GM19351 (cell line): ENCODE measurements at regions not wholly inside any gene's neighbourhood (a gene's known extent, or its start where the extent isn't known, plus 50 kb on each side); places are given as distances from the start of the nearest gene placed in this dataset.

Source experiments
- ATAC-seq: cut with Tn5 transposase; IDR thresholded peaks from one replicate; pipeline ENCODE4 v1.9.1; 2021; ENCODE audit warnings: mild to moderate bottlenecking, moderate library complexity; ENCODE audit not compliant: unreplicated experiment

GRCh38 chr20:6953611-6954010 lies 186.1 kb downstream of the BMP2 start:
- no peak for ATAC-seq

- no peak for ATAC-seq
Measured at GRCh38 chr20:6954219-6954618, 186.7 kb downstream of the BMP2 start.

GRCh38 chr20:6956056-6956455 lies 188.6 kb downstream of the BMP2 start:
- ATAC-seq, result no peak

GRCh38 chr20:6956574-6956973 lies 189.1 kb downstream of the BMP2 start:
- ATAC-seq, result no peak

GRCh38 chr20:6959900-6960312 lies 192.4 kb downstream of the BMP2 start:
- ATAC-seq, result no peak

GRCh38 chr20:6966721-6967120 lies 199.2 kb downstream of the BMP2 start:
- ATAC-seq, result no peak

GRCh38 chr20:6974838-6975237 lies 207.4 kb downstream of the BMP2 start:
- no peak for ATAC-seq

- no peak for ATAC-seq
Measured at GRCh38 chr20:6975311-6975710, 207.8 kb downstream of the BMP2 start.

GRCh38 chr20:6976106-6976900 lies 208.8 kb downstream of the BMP2 start:
- ATAC-seq, result no peak

- ATAC-seq, result no peak
Measured at GRCh38 chr20:6979621-6980020, 212.1 kb downstream of the BMP2 start.

- ATAC-seq, result no peak
Measured at GRCh38 chr20:6993011-6993410, 225.5 kb downstream of the BMP2 start.

GRCh38 chr20:6993511-6993910 lies 226.0 kb downstream of the BMP2 start:
- no peak for ATAC-seq

- ATAC-seq, result no peak
Measured at GRCh38 chr20:6994452-6994851, 227.0 kb downstream of the BMP2 start.

- ATAC-seq, result no peak
Measured at GRCh38 chr20:6998909-6999308, 231.4 kb downstream of the BMP2 start.

- ATAC-seq, result no peak
Measured at GRCh38 chr20:6999381-6999780, 231.9 kb downstream of the BMP2 start.

GRCh38 chr20:7003598-7003997 lies 236.1 kb downstream of the BMP2 start:
- ATAC-seq, result no peak

GRCh38 chr20:7004801-7005200 lies 237.3 kb downstream of the BMP2 start:
- no peak for ATAC-seq

GRCh38 chr20:7010527-7010926 lies 243.0 kb downstream of the BMP2 start:
- ATAC-seq, result no peak

- no peak for ATAC-seq
Measured at GRCh38 chr20:7015257-7015656, 247.8 kb downstream of the BMP2 start.

- no peak for ATAC-seq
Measured at GRCh38 chr20:7022597-7022996, 255.1 kb downstream of the BMP2 start.

- no peak for ATAC-seq
Measured at GRCh38 chr20:7025635-7026034, 258.1 kb downstream of the BMP2 start.

- no peak for ATAC-seq
Measured at GRCh38 chr20:7029019-7029418, 261.5 kb downstream of the BMP2 start.

- no peak for ATAC-seq
Measured at GRCh38 chr20:7031222-7031621, 263.7 kb downstream of the BMP2 start.
